KOPT-K1 (cell line): ENCODE measurements at regions not wholly inside any gene's neighbourhood (a gene's known extent, or its start where the extent isn't known, plus 50 kb on each side); places are given as distances from the start of the nearest gene placed in this dataset.

Source experiments
- H3K27ac ChIP-seq: fragments of 200-600 bp; sonication (generic); 2 replicates; pipeline ENCODE4 v1.5.1; 2016; ENCODE audit warnings: antibody characterized with exemption, mild to moderate bottlenecking, low read depth, low read length; ENCODE audit not compliant: poor library complexity, severe bottlenecking
- H3K36me3 ChIP-seq: fragments of 200-600 bp; sonication (generic); 2 replicates; pipeline ENCODE4 v1.5.1; 2017; ENCODE audit warnings: antibody characterized with exemption, mild to moderate bottlenecking, low read length, moderate library complexity; ENCODE audit not compliant: insufficient read depth
- H3K9me3 ChIP-seq: fragments of 200-600 bp; sonication (generic); 2 replicates; pipeline ENCODE4 v1.5.1; 2017; ENCODE audit warnings: antibody characterized with exemption, low read length, mild to moderate bottlenecking; ENCODE audit not compliant: insufficient read depth, poor library complexity, severe bottlenecking

DNA sequence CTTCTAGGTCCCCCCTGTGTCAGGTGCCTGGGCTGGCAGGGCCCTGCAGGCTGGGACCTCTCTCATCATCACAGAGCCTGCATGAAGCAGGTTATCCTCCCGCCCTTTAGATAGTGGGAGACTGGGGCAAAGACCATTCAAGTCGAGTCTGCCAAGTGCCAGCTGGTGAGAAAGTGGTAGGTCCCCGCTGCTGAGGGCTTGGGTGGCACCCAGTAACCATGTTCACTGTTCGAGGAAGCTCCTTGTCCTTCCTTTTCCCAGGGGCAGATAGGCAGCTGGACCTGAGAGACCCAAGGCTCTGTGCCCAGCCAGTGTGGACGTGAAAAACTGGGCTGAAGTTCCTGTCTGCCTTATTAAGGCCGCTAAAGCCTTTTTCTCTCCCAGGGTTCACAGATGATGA lies 1319.8 kb downstream of the TBC1D22A start:
- Histone ChIP-seq H3K36me3 (no peaks in the 10 kb centered on the region), H3K27ac (no peak overlapping the region), H3K9me3 (no peaks in the 10 kb centered on the region)

DNA sequence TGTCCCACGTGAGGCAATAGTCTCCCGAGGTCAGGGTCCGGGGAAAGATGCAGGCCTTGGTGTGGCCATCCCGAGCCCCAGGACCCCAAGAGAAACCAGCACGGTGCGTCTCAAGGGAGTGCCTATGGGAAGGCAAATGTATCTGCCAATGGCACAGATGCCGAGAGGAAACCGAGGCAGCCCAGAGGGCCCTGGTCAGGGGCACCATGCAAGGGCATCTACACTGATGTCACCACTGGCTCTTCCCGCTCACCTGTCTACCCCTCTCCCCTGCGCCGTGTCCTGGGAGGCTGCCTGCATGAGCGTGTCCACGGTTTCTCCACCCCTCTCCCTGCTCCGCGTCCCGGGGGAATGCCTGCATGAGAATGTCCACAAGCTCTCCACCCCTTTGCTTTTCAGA lies 1318.8 kb downstream of the TBC1D22A start:
- no peak overlapping the region for H3K27ac ChIP-seq
- H3K9me3 ChIP-seq: no peaks in the 10 kb centered on the region
- H3K36me3 ChIP-seq: no peaks in the 10 kb centered on the region

DNA sequence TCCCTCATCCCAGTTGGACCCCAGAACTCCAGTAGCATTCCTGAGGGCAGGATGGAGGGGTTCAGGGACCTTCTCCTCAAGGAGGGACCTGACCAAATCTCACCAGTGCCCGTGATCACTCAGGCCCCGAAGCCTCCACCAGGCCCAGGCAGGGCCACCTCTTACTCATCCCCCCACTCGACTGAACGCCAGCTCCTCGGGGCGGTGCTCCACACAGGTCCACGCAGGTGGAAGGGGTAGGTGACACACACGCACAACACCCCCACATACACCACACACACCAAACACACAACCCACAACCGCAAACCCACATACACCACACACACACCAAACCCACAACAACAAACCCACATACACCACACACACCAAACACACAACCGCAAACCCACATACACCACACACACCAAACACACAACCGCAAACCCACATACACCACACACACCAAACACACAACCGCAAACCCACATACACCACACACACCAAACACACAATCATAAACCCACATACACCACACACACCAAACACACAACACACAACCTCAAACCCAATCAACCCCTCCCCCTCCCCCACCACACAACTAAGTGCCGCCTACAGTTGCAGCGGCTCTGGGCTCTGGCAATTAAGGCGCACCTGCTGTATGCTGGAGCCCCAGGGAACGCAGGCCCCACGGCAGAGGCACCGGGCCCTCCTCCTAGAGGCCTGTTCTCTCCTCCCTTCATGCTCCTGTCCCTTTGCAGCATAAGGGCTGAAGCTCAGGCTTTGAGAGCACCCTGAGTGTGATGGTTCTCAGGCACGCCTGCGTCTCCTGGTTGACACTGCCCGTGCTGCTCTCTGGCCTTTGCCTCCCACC lies 1318.1 kb downstream of the TBC1D22A start:
- H3K36me3 ChIP-seq: no peaks in the 10 kb centered on the region
- H3K27ac ChIP-seq: no peak overlapping the region
- no peaks in the 10 kb centered on the region for H3K9me3 ChIP-seq

DNA sequence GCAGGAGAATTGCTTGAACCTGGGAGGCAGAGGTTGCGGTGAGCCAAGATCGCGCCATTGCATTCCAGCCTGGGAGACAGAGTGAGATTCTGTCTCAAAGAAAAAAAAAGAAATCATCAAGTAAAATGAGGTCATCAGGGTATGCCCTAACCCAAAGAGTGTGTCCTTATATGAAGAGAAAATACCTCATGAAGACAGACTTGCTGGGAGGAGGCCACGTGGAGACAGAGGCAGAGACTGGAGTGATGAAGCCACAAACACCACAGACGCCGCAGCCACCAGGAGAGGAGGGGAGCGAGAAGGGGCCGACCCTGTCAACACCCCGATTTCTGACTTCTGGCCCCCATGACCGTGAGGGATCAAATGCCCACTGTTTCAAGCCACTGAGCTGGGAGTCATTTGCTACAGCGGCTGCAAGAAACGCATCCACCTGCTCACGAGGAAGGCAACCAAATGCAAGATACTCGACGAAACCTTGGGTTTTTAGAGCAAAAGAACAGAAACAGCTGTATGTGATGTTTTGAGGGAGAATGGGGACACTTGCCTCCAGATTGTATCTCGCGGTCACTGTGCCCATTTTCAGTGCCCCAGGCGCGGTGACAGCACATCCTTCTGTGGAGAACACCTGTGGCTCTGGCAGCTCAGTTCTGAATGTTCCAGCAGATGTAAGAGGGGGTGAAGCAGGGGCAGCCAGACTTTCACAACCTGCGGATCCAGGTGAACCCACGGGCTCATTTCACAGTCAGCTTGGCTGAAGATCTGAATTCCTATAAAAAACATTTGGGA lies 1317.2 kb downstream of the TBC1D22A start:
- no peak overlapping the region for H3K27ac ChIP-seq
- H3K9me3 ChIP-seq: no peaks in the 10 kb centered on the region

DNA sequence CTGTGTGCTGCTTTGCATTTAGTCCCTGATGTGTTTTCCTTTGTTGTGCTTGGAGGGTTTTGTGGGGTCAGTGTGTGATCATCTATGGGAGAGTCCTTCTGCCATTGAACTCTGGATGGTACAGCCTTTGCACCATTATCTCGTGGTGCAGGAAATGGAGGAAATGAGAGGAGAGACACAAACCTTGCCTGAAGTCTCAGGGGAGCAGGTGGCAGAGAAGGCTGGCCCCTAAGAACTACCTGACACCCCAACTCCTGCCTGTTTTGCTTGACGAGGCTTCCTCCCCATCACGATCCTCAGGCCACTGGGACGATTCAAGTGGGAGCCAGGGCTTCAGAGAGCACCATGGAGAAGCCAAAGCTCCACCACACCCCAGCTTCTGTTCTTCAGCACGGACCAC lies 1316.4 kb downstream of the TBC1D22A start:
- no peak overlapping the region for H3K27ac ChIP-seq
- H3K9me3 ChIP-seq: no peaks in the 10 kb centered on the region
- H3K36me3 ChIP-seq: no peaks in the 10 kb centered on the region

More for the DNA sequence above, 1317.2 kb downstream of the TBC1D22A start:
- no peaks in the 10 kb centered on the region for H3K36me3 ChIP-seq

DNA sequence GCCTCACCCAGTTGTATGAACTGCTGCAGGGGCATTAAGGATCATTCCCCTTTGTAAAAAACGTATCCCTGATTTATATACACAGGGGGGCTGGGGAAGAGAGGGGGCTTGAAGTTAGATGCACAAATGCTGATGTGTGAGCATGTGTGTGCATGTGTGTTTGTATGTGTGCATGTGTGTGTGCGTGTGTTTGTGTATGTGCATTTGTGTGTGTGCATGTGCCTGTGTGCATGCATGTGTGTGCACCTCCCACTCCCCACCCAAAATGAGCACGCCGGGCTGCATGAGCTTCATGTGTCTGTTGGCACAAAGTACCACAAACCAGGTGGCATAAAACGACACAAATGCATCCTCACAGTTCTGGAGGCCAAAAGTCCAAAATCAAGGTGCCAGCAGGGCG lies 1315.2 kb downstream of the TBC1D22A start:
- Histone ChIP-seq H3K27ac (no peak overlapping the region), H3K9me3 (no peaks in the 10 kb centered on the region), H3K36me3 (no peaks in the 10 kb centered on the region)

DNA sequence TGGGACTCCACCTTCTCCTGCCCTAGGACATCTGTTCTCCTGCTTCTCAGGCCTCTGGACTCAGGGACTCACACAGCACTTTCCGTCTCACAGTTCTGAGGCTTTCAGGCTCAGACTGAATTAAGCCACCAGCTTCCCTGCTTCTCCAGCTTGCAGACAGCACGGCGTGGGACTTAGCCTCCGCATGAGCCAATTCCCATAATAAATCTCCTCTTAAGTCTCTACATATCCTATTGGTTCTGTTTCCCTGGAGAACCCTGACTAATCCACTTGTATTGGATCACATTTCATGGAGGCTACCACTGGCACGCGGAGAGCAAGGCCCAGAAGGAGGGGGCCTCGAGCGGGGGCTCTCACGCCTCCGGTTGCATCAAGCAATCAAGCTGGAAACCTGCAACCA lies 1313.6 kb downstream of the TBC1D22A start:
- Histone ChIP-seq H3K27ac (no peak overlapping the region), H3K36me3 (no peaks in the 10 kb centered on the region), H3K9me3 (no peaks in the 10 kb centered on the region)

DNA sequence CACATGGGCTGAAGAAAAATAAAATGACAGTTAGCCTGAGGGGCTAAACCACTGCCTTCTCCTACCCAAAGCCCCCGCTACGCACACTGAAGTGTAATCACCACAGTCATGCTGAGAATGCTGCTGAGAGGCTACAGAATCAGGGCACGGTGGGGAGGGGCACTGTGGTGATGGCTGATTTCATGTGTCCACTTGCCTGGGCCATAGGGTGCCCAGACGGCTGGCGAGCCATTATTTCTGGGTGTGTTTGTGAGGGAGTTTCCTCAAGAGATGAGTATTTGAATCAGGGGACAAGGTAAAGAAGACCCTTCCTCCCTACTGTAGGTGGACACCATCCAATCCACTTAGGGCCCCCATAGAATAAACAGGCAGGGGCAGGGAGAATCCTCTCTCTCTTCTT lies 1313.2 kb downstream of the TBC1D22A start:
- H3K36me3 ChIP-seq: no peaks in the 10 kb centered on the region
- no peak overlapping the region for H3K27ac ChIP-seq
- no peaks in the 10 kb centered on the region for H3K9me3 ChIP-seq

DNA sequence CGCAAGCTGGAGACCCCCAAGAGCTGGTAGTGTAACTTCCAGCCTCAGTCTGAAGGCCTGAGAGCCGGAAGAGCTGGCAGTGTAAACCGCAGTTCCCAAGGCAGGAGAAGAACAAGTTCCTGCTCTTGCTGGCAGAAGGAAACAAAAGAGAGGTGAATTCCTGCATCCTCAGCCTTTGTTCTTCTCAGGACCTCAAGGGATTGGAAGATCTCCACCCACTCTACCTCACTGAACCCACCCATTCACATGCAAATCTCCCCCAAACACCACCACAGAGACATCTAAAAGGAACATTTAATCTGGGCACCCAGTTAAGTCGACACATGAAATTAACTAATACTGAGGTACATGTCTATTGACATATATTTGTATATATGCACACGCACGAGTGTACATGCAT lies 1310.3 kb downstream of the TBC1D22A start:
- Histone ChIP-seq H3K36me3 (no peaks in the 10 kb centered on the region), H3K9me3 (peaks cover 4% of the 10 kb centered on the region), H3K27ac (no peak overlapping the region)

DNA sequence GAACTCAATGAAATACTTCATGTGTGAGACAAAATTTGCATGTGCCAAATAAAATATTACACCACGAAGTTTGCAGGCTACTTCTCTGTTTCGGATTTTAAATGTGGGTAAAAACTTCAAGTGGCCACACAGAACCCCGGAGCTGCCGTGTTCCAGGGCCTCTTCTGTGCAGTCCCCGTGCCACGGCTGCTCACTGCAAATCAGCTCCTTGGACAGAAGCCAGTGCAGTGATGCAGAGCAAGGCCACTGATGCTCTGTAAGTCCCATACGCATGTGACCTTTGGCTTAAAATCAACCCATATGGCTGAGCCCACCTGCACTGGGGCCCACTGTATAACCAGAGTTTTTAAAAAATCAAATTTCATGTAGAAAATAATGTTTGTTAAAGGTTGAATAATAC lies 1309.4 kb downstream of the TBC1D22A start:
- no peak overlapping the region for H3K27ac ChIP-seq
- no peaks in the 10 kb centered on the region for H3K36me3 ChIP-seq
- peaks cover 4% of the 10 kb centered on the region for H3K9me3 ChIP-seq

DNA sequence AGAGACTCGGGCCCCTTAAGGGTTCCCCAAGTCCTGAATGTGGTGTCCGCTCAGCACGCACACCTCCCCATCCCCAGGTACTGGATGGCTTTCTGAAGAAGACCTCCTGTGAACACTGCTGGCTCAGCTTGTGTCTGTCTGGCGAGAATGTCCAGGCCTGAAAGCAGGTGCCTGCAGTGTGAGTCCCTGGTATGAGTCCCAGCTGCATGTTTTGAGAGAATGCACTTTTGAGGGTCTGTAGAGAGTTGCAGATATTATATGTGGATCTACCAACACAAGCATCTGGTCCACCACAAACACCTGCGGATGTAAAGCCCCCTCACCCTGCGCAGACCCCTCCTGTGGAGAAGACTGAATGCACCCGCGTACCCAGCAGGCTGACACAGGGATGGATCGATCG lies 1308.9 kb downstream of the TBC1D22A start:
- no peaks in the 10 kb centered on the region for H3K36me3 ChIP-seq
- no peak overlapping the region for H3K27ac ChIP-seq
- H3K9me3 ChIP-seq: peaks cover 4% of the 10 kb centered on the region

DNA sequence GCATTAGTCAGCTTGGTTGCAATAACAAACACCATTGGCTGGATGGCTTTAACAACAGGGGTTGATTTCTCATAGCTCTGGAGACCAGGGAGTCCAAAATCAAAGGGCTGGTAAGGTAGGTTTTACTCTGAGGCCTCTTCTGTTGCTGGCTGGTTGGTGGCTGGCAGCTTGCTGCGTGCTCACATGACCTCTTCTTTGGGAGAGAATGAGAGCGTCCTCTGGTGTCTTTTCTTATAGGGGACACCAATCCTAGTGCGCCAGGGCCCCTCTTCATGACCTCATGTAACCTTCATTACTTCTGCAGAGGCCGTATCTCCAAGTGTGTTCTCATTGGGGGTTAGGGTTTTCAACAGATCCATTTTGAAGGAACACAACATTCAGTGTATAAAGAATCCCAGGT lies 1308.3 kb downstream of the TBC1D22A start:
- peaks cover 4% of the 10 kb centered on the region for H3K9me3 ChIP-seq
- no peak overlapping the region for H3K27ac ChIP-seq
- no peaks in the 10 kb centered on the region for H3K36me3 ChIP-seq

DNA sequence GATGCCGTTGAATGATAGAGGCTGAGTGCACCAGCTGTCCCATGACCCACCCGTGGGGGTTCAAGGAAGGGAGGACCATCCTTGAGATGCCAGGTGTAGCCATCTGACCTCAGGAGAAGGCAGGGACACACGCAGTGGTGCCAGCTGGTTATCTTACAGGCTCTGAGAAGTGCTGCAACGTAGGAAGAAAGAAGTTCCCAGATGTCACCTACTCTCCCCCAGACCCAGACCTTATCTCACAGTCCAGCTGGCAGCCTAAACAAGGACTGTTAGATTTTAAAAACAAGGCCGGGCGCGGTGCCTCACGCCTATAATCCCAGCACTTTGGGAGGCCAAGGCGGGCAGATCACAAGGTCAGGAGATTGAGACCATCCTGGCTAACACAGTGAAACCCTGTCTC lies 1307.6 kb downstream of the TBC1D22A start:
- Histone ChIP-seq H3K27ac (no peak overlapping the region), H3K9me3 (peaks cover 4% of the 10 kb centered on the region), H3K36me3 (no peaks in the 10 kb centered on the region)

DNA sequence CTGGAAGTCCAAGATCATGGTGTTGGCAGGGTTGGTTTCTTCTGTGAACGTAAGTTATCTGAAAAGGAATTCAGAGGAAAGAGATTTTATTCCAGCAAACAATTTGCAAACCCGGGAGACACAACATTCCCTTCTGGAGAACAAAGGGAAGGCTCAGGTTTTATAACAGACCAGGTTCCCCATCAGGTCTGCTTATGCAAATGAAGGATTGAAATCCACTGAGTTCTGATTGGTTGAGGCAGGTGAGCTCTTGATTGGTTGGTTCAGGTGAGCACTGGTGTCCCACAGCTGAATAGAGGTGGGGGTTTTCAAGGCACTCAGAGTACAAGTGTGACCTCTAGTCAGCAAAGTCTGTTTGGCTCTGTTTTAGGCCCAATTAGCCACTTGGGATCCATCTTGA lies 1306.8 kb downstream of the TBC1D22A start:
- Histone ChIP-seq H3K36me3 (no peaks in the 10 kb centered on the region), H3K27ac (no peak overlapping the region), H3K9me3 (peaks cover 4% of the 10 kb centered on the region)

DNA sequence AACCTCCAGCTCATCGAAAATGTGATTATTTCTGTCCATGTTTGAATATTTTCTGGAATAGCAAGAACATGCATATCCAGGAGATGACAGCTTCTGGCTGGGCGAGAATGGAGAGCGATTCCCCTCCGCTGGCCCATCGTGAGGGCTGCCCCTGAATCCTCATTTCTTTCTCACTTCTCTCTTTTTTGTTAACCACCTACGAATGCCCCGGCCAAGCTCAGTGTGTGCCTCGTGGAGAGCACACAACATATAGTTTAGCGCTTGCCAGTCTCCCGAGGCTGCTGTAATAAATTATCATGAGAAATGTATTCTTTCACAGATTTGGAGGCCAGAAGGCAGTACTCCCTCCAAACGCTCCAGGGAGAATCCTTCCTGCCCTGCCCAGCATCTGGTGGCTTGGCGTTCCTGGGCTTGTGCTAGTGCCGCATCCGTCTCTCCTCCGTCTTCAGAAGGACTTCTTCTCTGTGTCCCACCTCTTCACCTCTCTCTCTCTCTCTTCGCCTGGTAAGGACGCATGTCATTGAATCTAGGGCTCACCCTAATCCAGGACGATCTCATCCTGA lies 1306.0 kb downstream of the TBC1D22A start:
- no peaks in the 10 kb centered on the region for H3K36me3 ChIP-seq

More for the DNA sequence above, 1306.0 kb downstream of the TBC1D22A start:
- H3K27ac ChIP-seq: no peak overlapping the region
- H3K9me3 ChIP-seq: peaks cover 4% of the 10 kb centered on the region
